ENCODE measurements at regions not wholly inside any gene's neighbourhood (a gene's known extent, or its start where the extent isn't known, plus 50 kb on each side); places are given as distances from the start of the nearest gene placed in this dataset.

DNA sequence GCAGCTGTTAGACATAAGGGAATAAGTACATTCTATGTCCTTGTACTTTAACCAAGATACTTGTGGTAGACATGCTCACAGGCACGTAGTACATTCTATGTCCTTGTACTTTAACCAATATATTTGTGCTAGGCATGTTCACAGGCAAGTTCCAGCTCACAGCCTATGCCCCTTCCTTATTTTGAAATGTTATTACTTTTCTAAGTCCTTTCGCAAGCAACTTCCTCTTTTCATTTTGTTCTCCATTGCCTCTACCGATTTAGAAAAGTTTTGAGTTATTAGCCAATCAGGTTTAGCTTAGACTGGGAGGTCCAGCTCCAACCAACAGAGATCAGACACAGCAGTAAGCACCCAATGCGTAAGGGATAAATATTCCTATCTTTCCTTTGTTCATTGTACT is 60.1 kb upstream of the NUDT7 start:
- DNase-seq (ENCODE audit: low spot score): no peak

DNA sequence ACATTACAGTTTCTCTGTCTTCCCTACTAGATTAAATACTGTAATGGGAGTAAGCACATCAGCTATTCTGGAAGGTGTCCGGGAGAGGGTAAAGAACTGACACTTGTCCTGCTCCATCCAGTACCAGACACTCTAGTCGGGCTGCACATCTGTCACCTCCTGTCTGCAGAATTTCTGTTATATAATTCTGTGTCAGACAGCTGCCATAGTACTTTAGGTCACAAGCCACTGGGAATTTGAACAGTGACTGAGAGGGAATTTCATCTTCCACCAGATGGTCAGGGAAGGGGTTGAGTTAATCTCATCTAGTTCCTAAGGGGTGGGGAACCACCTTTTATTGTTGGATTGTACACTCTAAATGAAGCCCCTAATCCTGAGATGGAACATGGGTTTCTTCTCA is 58.6 kb upstream of the NUDT7 start:
- no peak for DNase-seq (ENCODE audit: low spot score)

DNA sequence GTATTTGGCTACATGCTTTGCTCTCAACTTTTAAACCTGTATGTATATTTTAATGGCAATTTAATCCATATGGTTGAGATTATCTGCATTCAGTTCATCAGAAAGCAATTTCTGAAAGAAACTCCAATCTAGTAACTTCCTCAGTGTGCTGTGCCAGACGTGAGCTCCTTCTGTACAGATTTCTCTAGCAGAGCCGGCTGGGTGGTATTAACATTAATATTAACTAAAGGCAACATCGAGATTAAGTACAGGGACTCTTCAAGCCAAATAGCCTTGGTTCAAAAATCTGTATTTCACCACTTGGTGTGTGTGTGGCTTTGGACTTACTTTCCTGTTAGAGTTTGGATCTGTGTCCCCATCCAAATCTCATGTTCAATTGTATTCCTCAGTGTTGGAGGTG is 55.5 kb upstream of the NUDT7 start:
- no peak for DNase-seq (ENCODE audit: low spot score)

DNA sequence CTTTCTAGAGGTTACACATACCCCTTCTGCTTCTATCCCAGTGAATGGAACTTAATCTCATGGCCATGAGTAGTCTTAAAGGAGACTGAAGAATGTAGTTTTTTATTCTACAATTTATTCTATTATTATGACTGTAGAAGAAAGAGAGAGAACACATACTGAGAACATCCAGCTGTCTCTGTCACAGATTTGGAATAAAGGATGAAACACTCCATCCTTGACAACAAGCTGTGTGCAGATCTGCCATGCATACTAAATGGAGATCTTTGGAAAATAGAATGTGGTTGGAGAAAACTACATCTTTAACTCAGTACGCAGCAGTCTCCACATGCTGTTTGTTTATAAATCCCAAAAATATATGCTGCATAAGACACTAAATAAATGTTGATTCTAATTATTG is 54.1 kb upstream of the NUDT7 start:
- no peak for DNase-seq (ENCODE audit: low spot score)

DNA sequence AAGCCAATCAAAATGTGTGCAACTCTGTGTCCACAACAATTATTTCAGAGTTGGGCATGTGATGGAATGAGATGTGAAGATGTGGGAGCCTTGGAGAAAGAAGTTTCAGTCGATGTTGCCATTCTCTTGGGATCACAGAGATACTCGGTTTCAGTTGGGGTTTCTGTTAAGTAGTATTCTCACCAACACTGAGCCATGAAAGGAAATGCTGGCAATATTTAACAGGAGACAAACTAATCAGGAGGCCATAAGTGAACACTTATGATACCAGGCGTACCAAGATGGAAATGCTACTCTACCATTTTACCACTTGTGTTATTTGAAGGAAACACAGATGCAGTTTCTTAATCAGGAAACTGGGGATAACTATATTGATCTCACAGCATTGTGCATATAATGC is 53.3 kb upstream of the NUDT7 start:
- no peak for DNase-seq (ENCODE audit: low spot score)

All from CD4-positive, alpha-beta T cell treated with Interleukin-2 at 100 ng/mL for 4 hours (primary cell).